HL-60 (cell line): ENCODE measurements at regions not wholly inside any gene's neighbourhood (a gene's known extent, or its start where the extent isn't known, plus 50 kb on each side); places are given as distances from the start of the nearest gene placed in this dataset.

ENCODE experiments used
- POLR2AphosphoS5 ChIP-seq: IDR thresholded peaks from 2 replicates; pipeline ENCODE4 v1.6.1; 2012; ENCODE audit warnings: low read depth
- TF ChIP-seq, protein P1 (sequence below): IDR thresholded peaks from one replicate; pipeline ENCODE4 v1.5.1; 2011; ENCODE audit warnings: low read length, control low read depth, inconsistent platforms; ENCODE audit not compliant: insufficient read depth

DNA sequence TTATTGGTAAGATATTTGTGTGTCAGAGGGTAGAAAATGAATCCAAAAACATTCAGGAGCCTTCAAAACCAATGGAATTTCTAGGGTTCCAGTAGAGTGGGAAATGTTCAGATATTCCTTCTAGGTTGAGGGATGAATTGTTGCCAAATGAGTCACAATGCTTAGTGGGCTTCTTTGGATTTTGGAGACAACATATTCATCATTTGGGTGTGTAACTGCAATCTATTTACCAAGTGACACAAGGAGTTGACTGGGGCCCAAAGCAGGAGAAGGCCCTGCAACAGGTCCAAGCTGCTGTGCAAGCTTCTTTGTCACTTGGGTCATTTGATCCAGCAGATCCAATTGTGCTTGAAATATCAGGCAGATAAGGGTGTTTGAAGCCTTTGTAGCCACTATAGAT, 551.5 kb upstream of the PITX2 start:
- TF ChIP-seq POLR2AphosphoS5: no peak
- TF ChIP-seq, protein P1, sequence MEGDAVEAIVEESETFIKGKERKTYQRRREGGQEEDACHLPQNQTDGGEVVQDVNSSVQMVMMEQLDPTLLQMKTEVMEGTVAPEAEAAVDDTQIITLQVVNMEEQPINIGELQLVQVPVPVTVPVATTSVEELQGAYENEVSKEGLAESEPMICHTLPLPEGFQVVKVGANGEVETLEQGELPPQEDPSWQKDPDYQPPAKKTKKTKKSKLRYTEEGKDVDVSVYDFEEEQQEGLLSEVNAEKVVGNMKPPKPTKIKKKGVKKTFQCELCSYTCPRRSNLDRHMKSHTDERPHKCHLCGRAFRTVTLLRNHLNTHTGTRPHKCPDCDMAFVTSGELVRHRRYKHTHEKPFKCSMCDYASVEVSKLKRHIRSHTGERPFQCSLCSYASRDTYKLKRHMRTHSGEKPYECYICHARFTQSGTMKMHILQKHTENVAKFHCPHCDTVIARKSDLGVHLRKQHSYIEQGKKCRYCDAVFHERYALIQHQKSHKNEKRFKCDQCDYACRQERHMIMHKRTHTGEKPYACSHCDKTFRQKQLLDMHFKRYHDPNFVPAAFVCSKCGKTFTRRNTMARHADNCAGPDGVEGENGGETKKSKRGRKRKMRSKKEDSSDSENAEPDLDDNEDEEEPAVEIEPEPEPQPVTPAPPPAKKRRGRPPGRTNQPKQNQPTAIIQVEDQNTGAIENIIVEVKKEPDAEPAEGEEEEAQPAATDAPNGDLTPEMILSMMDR: no peak
